ENCODE measurements at regions not wholly inside any gene's neighbourhood (a gene's known extent, or its start where the extent isn't known, plus 50 kb on each side); places are given as distances from the start of the nearest gene placed in this dataset.

GRCh38 chr3:130260918-130261317 is 84.6 kb upstream of the COL6A5 start:
- no peak for DNase-seq (ENCODE audit: low read depth)

- DNase-seq (ENCODE audit: low read depth) = no peak
Measured at GRCh38 chr3:130263708-130264107, 81.8 kb upstream of the COL6A5 start.

DNA sequence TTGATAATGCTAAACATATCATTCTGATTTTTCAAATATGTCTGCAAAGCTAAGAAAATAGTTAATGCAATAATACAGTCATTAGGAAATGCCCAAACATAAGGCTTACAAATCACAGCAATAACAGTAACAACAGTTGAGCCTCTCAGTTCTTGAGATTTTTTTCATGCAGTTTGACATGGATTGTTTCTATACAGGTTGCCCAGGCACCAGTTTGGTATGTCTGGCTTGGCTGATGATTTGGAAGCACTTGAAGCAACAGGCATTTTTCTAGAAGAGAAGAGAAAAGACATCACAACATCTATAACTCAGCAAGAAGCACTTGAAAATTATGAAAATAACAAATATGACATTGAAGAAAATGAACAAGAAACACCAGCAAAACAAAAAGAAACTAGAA is 78.7 kb upstream of the COL6A5 start:
- no peak for DNase-seq (ENCODE audit: low read depth)

DNA sequence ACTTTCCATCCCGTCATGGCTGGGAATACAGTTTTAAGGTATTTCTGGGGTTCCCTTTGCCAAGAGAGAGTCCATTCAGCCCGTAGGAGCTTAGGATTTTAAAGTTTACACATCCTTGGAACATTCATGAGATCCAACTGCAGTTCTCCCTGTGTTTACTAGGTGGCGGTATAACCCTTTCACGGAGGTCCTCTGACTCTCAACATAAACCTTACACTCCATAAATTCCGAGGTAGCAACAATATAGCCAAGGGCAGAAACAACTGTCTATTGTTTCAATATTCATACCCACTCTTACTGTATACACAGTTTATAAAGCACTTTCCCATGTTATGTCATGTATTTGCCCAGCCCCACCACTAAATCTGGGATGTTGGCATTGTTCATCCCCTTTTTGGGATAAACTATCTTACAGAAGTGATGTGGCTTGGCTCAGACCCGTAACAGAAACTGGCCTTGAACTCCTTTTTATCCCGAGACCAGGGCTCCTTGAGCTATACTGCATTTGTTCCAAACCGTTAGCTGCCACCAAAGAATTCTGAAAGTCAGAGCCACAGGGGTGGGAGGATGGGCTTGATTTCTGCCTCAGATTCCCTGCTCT is 69.2 kb upstream of the COL6A5 start:
- DNase-seq (ENCODE audit: low read depth) = peak; percentile 54

DNA sequence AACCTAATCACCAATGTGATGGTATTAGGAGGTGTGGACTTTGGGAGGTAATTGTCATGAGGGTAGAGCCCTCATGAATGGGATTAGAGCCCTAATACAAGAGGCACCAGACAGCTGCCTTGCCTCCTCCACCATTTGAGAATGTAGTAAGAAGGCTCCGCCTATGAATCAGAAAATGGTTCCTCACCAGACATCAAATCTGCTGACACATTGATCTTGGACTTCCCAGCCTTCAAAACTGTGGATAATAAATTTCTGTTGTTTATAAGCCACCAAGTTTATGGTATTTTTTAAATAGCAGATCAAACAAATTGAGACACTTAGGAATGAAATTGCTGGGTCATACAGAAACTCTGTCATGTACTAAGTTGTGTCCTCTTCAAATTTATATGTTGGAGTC is 56.8 kb upstream of the COL6A5 start:
- no peak for DNase-seq (ENCODE audit: low read depth)

DNA sequence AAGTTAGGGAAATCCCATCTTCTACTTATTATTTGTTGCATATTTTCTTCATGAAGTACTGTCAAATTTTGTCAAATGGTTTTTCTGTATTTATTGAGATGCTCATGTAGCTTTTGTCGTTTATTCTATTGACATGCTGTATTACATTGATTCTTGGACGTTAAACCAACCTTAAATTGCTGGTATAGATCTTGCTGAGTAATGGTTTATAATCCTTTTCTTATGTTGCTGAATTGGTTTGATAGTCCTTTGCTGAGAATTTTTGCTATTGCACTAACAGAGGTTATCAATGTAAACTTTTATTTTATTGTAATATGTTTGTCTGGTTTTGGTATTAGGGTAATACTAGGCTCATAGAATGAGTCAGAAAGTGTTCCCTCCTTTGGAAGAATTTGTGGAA is 54.3 kb upstream of the COL6A5 start:
- no peak for DNase-seq (ENCODE audit: low read depth)

GRCh38 chr3:130293247-130293646 is 52.2 kb upstream of the COL6A5 start:
- DNase-seq (ENCODE audit: low read depth) = no peak

All from renal cortical epithelial cell (primary cell).